HUES48 (cell line): ENCODE measurements at regions not wholly inside any gene's neighbourhood (a gene's known extent, or its start where the extent isn't known, plus 50 kb on each side); places are given as distances from the start of the nearest gene placed in this dataset.
A peak's percentile ranks its signal among the peaks of the same experiment; 100 is the strongest.
"Not testable (repeated sequence)": the region's sequence is repeated elsewhere in the genome, so short reads cannot be mapped to it uniquely, and the experiment has no call there.

ENCODE experiments used
- H3K27ac ChIP-seq: one replicate; pipeline ENCODE4 v1.7.0; 2013; ENCODE audit warnings: low read depth, low read length, inconsistent platforms
- H3K27me3 ChIP-seq: 2 replicates; pipeline ENCODE4 v1.6.1; 2013; ENCODE audit warnings: mild to moderate bottlenecking, low read length; ENCODE audit not compliant: control insufficient read depth, insufficient read depth
- H3K36me3 ChIP-seq: 2 replicates; pipeline ENCODE4 v1.6.1; 2013; ENCODE audit warnings: low read length; ENCODE audit not compliant: control insufficient read depth, insufficient read depth
- H3K4me1 ChIP-seq: 2 replicates; pipeline ENCODE4 v1.6.1; 2013; ENCODE audit warnings: mild to moderate bottlenecking, low read length; ENCODE audit not compliant: control insufficient read depth, insufficient read depth
- H3K4me3 ChIP-seq: 2 replicates; pipeline ENCODE4 v1.5.1; 2013; ENCODE audit warnings: mild to moderate bottlenecking, low read depth, low read length
- H3K9ac ChIP-seq: 2 replicates; pipeline ENCODE4 v1.6.1; 2013; ENCODE audit warnings: mild to moderate bottlenecking, low read depth, low read length, moderate library complexity
- H3K9me3 ChIP-seq: 2 replicates; pipeline ENCODE4 v1.6.1; 2013; ENCODE audit warnings: low read length; ENCODE audit not compliant: control insufficient read depth, insufficient read depth

DNA sequence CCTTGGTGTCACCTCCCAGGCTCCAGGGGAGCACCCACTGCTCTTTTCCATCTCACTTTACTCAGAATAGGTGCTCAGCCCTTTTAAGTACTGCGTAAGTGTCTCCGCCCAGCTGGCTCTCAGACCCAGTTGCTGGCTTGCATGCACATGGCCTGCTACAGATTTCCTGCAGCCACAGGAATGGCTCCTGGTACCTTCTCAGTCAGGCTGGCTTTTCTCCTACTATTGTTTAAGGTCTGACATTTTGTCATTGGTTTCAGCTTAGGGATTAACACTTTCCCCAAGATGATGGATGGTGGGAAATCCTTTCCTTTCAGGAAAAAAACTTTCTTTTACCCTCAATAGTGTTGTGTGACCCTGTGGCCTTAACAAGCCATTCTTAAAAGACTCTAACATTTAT is 1652.3 kb upstream of the WWC1 start:
- Histone ChIP-seq H3K27me3 (no peaks in the 10 kb centered on the region), H3K4me3 (no peak overlapping the region), H3K36me3 (no peaks in the 10 kb centered on the region), H3K9me3 (no peaks in the 10 kb centered on the region), H3K9ac (no peak overlapping the region), H3K4me1 (peaks cover 4% of the 10 kb centered on the region; the same call in 1 of the 2 replicates), H3K27ac (no peak overlapping the region)

DNA sequence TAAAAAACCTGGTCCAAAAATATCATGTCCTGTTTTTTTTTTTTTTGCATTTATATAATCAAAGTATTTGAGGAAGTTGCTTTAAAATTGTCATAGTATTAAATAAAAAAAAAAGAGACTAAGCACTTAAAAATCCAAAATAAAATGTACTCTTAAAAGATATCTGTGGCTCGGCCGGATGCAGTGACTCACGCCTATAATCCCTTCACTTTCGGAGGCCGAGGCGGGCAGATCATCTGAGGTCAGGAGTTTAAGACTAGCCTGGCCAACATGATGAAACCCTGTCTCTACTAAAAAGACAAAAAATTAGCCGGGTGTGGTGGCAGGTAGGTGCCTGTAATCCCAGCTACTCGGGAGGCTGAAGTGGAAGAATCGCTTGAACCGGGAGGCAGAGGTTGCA is 1651.3 kb upstream of the WWC1 start:
- H3K4me3 ChIP-seq, H3K4me1 ChIP-seq, H3K27me3 ChIP-seq, H3K9ac ChIP-seq, H3K36me3 ChIP-seq, H3K27ac ChIP-seq, H3K9me3 ChIP-seq: not testable (repeated sequence)

DNA sequence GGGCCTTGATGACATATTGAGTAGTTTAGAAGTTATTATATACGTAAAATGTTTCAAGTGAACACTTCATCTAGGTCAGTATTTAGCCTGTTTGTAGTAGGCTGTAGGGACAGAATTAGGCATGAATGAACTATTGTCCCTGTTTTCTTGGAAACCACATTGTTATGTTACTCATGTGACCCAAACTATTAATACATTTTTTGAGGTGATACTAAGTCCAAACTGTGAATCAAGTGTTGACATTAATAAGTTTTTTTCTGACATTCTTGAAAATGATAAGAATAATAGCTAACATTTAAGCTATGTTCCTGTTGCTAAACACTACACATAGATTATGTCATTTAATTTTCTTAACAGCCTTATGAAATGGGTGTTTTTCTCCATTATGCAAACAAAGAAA is 1642.7 kb upstream of the WWC1 start:
- no peak overlapping the region for H3K4me3 ChIP-seq
- H3K9ac ChIP-seq, result no peak overlapping the region
- H3K36me3 ChIP-seq, result no peaks in the 10 kb centered on the region
- peaks cover 9% of the 10 kb centered on the region; the same call in 1 of the 2 replicates for H3K4me1 ChIP-seq
- H3K27me3 ChIP-seq, result no peaks in the 10 kb centered on the region
- no peak overlapping the region for H3K27ac ChIP-seq
- H3K9me3 ChIP-seq, result no peaks in the 10 kb centered on the region

DNA sequence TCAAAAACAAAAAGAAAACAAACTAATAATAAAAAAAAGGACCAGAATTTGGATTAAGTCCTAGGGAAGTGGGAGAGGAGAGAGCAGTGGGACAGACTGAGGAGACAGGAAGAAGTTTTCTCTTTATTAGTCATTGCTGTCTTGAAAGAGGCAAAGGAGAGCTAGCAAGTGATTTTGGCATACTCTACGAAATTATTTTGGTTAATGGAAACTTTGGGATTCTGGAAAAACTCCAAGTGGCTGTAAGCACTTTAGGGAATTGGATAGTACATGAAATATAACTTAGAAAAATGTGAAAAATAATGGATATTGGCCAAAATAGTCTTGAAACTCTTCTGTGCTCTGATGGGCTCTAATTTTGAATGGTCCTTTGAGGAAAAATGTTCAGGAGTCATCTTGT is 1641.8 kb upstream of the WWC1 start:
- no peaks in the 10 kb centered on the region for H3K4me1 ChIP-seq
- no peaks in the 10 kb centered on the region for H3K27me3 ChIP-seq
- no peak overlapping the region for H3K4me3 ChIP-seq
- no peak overlapping the region for H3K27ac ChIP-seq
- no peak overlapping the region for H3K9ac ChIP-seq
- H3K9me3 ChIP-seq, result no peaks in the 10 kb centered on the region
- H3K36me3 ChIP-seq, result no peaks in the 10 kb centered on the region

DNA sequence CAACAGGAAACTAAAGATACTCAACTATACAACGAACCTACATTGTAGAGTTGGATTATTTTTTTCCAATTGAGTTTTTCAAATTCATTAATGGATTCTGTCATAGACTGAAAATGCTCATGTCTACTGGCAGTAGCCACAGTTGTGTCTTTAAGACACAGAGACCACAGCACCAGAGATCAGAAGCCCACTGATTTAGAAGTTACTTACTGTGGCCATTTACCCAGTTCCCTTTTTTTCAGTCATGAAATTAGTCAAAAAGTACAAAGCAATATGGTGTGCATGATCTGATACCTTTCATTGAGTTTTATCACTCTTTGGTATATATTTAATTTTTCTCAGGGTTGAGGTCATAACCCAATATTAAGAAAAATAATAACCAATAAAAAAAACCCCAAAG is 1640.2 kb upstream of the WWC1 start:
- no peaks in the 10 kb centered on the region for H3K36me3 ChIP-seq
- H3K27ac ChIP-seq, result no peak overlapping the region
- H3K4me3 ChIP-seq, result no peak overlapping the region
- no peaks in the 10 kb centered on the region for H3K27me3 ChIP-seq
- no peak overlapping the region for H3K9ac ChIP-seq
- H3K4me1 ChIP-seq, result no peaks in the 10 kb centered on the region
- no peaks in the 10 kb centered on the region for H3K9me3 ChIP-seq

DNA sequence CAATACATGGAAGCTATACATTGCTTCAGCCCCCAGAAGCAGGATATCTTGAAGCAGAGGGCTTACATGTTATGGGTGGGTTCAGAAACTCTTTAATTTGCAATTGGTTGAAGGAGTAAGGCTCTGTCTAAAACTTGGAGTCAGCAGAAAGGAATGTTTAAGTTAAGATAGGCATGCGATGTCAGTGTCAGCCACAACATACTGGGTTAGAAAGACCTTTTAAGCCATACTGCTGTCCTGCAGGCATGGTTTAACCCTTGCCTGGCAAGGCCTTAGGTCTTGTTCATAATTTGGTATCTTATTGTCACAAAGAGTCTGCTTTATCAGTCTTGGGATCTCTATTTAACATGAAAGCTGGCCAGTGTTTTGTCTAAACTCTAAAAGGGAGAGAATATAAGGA is 1619.6 kb upstream of the WWC1 start:
- Histone ChIP-seq H3K4me3 (no peak overlapping the region), H3K27ac (peak overlapping the region; percentile 75), H3K36me3 (no peaks in the 10 kb centered on the region), H3K9ac (no peak overlapping the region), H3K9me3 (no peaks in the 10 kb centered on the region), H3K4me1 (peaks cover 30% of the 10 kb centered on the region), H3K27me3 (no peaks in the 10 kb centered on the region)

DNA sequence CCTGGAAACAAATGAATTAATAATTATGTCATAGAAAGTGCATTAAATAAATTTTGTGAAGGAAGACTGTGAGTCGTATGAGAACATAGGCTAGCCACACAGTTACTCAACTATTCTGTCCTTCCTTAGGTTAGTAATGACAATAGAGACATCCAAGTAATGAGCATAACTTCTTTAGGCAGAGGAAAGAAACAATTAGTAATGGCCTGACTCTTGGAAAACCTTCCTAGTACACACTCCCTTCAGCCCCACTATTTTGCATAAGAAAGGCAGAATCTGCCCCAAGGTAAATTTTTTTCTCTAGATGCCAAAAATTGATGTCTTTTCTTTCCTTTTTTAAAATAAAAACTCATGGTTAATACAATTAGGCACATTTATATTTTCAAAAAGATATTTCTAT is 1619.0 kb upstream of the WWC1 start:
- H3K36me3 ChIP-seq, result no peaks in the 10 kb centered on the region
- H3K27ac ChIP-seq, result peak overlapping the region; percentile 75
- H3K9ac ChIP-seq, result no peak overlapping the region
- H3K9me3 ChIP-seq, result no peaks in the 10 kb centered on the region
- H3K4me3 ChIP-seq, result no peak overlapping the region
- H3K27me3 ChIP-seq, result no peaks in the 10 kb centered on the region
- H3K4me1 ChIP-seq, result peaks cover 32% of the 10 kb centered on the region

DNA sequence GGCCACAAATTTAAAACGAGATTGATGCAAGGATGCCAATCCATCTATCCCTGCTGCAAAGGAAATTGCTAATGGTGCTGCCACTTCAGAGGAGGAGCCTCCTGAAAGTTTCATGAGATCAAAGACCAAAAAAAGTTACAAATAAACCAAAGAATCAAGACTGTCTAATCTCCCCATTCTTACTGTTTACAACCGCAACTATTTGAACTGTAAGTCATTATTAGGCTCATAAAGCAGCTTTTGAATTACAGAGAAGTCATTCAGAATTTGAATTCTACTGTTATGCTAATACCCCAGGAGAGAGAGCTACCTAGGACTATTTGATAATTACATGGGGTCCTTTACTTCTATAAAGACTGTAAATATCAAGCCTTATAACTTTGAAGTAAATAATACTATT is 1613.6 kb upstream of the WWC1 start:
- Histone ChIP-seq H3K27me3 (no peaks in the 10 kb centered on the region), H3K9ac (no peak overlapping the region), H3K27ac (peak overlapping the region; percentile 40), H3K9me3 (no peaks in the 10 kb centered on the region), H3K36me3 (no peaks in the 10 kb centered on the region), H3K4me1 (peaks cover 24% of the 10 kb centered on the region), H3K4me3 (peak overlapping the region; percentile 35; the same call in 1 of the 2 replicates)

DNA sequence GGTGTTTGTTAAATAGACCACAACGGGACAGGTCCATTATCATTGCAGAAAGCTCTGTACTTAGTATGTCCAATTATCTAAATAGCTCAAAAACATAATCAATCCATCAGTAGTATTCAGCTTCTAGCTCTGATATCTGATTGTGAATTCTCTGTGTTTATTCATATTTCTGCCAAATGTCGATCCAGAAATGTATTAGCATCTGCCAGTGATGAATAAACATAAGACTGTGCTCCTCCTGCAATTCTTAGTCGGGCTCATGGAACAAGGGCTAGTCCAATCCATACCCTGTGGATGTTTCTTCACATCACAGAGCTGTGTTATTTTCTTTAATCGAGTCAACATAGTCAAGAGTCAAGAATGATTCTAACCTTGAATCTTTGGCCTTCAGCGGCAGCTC is 1612.1 kb upstream of the WWC1 start:
- Histone ChIP-seq H3K27me3 (no peaks in the 10 kb centered on the region), H3K9me3 (no peaks in the 10 kb centered on the region), H3K4me3 (no peak overlapping the region), H3K27ac (no peak overlapping the region), H3K36me3 (no peaks in the 10 kb centered on the region), H3K9ac (no peak overlapping the region), H3K4me1 (peaks cover 21% of the 10 kb centered on the region)

DNA sequence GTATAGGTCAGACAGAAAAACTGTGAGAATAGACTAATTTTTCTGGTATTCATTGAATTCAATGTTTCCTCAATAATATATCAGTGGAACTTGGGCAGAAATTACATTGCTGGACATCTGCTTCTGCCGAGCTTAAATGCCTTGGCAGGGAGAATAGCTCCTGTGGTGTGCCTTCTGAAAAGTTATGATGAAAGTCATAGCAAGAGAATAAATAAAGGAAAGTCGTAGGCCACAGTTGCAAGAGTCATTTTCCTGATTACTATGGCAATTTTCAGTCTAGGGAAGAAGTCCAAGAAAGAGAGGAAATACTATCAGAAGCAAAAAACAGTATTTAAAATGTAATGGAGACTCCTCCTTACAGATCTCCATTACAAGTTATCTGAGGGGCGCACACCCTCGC is 1596.1 kb upstream of the WWC1 start:
- no peak overlapping the region for H3K4me3 ChIP-seq
- H3K9me3 ChIP-seq, result no peaks in the 10 kb centered on the region
- H3K36me3 ChIP-seq, result no peaks in the 10 kb centered on the region
- no peaks in the 10 kb centered on the region for H3K27me3 ChIP-seq
- H3K9ac ChIP-seq, result no peak overlapping the region
- H3K4me1 ChIP-seq, result peaks cover 11% of the 10 kb centered on the region
- no peak overlapping the region for H3K27ac ChIP-seq

DNA sequence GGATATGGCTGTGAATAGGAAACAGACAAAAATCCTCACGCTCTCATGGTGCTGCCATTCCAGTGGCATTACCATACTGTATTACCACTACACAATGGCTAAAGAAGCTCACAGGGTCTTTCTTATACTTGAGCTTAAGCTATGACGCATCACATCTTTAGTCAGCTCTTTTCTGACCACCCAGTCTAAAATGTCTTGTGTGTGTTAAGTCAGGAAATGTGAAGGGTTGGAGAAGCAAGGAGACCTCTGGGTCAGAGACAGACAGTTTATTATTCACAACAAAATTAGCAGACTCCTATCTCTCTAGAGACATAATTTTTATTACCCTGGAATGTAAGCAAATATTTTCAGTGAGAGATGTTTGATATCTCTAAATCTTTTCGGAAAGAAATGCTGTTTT is 1583.2 kb upstream of the WWC1 start:
- H3K27me3 ChIP-seq, result no peaks in the 10 kb centered on the region
- H3K9me3 ChIP-seq, result no peaks in the 10 kb centered on the region
- H3K4me1 ChIP-seq, result peaks cover 13% of the 10 kb centered on the region
- no peak overlapping the region for H3K27ac ChIP-seq
- H3K36me3 ChIP-seq, result no peaks in the 10 kb centered on the region
- no peak overlapping the region for H3K4me3 ChIP-seq
- H3K9ac ChIP-seq, result no peak overlapping the region

DNA sequence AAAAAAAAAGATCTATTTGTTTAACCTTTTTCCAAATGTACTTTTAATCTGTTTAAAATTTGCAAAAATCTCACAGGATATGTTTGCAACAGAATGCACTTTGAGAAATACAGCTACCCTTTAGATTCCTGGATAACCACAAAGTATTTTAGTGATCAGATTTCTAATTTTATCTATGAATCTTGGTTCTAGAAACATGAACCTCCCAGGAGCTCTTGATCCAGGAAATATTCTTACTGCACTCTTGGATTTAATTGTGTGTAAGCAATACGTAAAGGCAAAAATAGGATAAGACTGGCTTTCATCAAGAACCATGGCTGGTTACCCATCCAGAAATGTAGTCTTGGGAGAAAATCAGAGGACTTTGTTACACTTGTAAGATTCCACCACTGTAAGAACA is 1581.8 kb upstream of the WWC1 start:
- H3K4me3 ChIP-seq, result no peak overlapping the region
- H3K9ac ChIP-seq, result no peak overlapping the region
- no peaks in the 10 kb centered on the region for H3K9me3 ChIP-seq

More for the DNA sequence above, 1581.8 kb upstream of the WWC1 start:
- Histone ChIP-seq H3K36me3 (no peaks in the 10 kb centered on the region), H3K4me1 (peaks cover 23% of the 10 kb centered on the region), H3K27me3 (no peaks in the 10 kb centered on the region), H3K27ac (no peak overlapping the region)
